ENCODE measurements at regions not wholly inside any gene's neighbourhood (a gene's known extent, or its start where the extent isn't known, plus 50 kb on each side); places are given as distances from the start of the nearest gene placed in this dataset.

GRCh38 chr11:111044751-111045406 lies 200.6 kb upstream of the POU2AF2 start:
- H3K27ac ChIP-seq, result no peak overlapping the region
- TF ChIP-seq, protein P1, sequence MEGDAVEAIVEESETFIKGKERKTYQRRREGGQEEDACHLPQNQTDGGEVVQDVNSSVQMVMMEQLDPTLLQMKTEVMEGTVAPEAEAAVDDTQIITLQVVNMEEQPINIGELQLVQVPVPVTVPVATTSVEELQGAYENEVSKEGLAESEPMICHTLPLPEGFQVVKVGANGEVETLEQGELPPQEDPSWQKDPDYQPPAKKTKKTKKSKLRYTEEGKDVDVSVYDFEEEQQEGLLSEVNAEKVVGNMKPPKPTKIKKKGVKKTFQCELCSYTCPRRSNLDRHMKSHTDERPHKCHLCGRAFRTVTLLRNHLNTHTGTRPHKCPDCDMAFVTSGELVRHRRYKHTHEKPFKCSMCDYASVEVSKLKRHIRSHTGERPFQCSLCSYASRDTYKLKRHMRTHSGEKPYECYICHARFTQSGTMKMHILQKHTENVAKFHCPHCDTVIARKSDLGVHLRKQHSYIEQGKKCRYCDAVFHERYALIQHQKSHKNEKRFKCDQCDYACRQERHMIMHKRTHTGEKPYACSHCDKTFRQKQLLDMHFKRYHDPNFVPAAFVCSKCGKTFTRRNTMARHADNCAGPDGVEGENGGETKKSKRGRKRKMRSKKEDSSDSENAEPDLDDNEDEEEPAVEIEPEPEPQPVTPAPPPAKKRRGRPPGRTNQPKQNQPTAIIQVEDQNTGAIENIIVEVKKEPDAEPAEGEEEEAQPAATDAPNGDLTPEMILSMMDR (IDR thresholded peaks at IDR 0.05), result no peak

GRCh38 chr11:111039982-111040381 lies 205.5 kb upstream of the POU2AF2 start:
- Histone ChIP-seq H3K27ac (no peak overlapping the region), H3K36me3 (no peaks in the 10 kb centered on the region), H3K9me3 (no peaks in the 10 kb centered on the region), H3K9ac (ENCODE audit: low read depth in 2 of 2, low read length in 2 of 2) (no peak overlapping the region), H3K4me3 (no peak overlapping the region), H3K27me3 (no peaks in the 10 kb centered on the region), H3K4me1 (no peaks in the 10 kb centered on the region)
- no peak for DNase-seq
- TF ChIP-seq, protein P1 (IDR thresholded peaks at IDR 0.05), result no peak
- intact Hi-C loops (cut with DNase I), result no loop called here

More at GRCh38 chr11:111044751-111045406, 200.6 kb upstream of the POU2AF2 start:
- no peak overlapping the region for H3K4me3 ChIP-seq
- no peaks in the 10 kb centered on the region for H3K9me3 ChIP-seq
- intact Hi-C loops (cut with DNase I), result no loop called here
- no peaks in the 10 kb centered on the region for H3K36me3 ChIP-seq
- no peaks in the 10 kb centered on the region for H3K27me3 ChIP-seq
- no peaks in the 10 kb centered on the region for H3K4me1 ChIP-seq
- H3K9ac ChIP-seq (ENCODE audit: low read depth in 2 of 2, low read length in 2 of 2), result no peak overlapping the region
- no peak for DNase-seq

- TF ChIP-seq, protein P1 (IDR thresholded peaks at IDR 0.05), result no peak
- intact Hi-C loops (cut with DNase I), result no loop called here
- Histone ChIP-seq H3K4me1 (no peaks in the 10 kb centered on the region), H3K27me3 (no peaks in the 10 kb centered on the region), H3K9ac (ENCODE audit: low read depth in 2 of 2, low read length in 2 of 2) (no peak overlapping the region), H3K4me3 (no peak overlapping the region), H3K36me3 (no peaks in the 10 kb centered on the region), H3K27ac (no peak overlapping the region), H3K9me3 (no peaks in the 10 kb centered on the region)
- no peak for DNase-seq
Observed at GRCh38 chr11:111035746-111036145, 209.8 kb upstream of the POU2AF2 start.

DNA sequence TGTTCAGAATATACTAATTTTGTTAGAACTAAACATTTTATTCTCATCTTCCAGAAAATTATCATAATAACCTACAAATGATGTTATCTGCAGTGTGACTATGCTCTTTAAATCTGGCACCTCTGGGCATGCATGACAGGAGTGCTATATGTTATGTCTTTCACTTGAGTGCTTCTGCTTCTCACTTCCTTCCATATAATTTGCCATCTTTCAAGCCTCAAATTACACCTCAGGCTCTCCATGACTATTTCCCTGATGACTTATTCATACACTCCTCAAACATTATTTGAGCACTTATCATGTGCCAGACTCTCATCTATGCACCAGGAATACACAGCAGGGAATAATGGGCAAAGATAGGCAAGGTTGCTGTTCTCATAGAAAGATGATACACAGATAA lies 219.3 kb upstream of the POU2AF2 start:
- no peak overlapping the region for H3K4me3 ChIP-seq
- no peaks in the 10 kb centered on the region for H3K4me1 ChIP-seq
- H3K9ac ChIP-seq (ENCODE audit: low read depth in 2 of 2, low read length in 2 of 2), result no peak overlapping the region
- no peak overlapping the region for H3K27ac ChIP-seq
- H3K36me3 ChIP-seq, result no peaks in the 10 kb centered on the region
- intact Hi-C loops (cut with DNase I), result no loop called here
- H3K27me3 ChIP-seq, result no peaks in the 10 kb centered on the region
- TF ChIP-seq, protein P1 (IDR thresholded peaks at IDR 0.05), result no peak
- no peaks in the 10 kb centered on the region for H3K9me3 ChIP-seq
- DNase-seq, result no peak

- Histone ChIP-seq H3K4me1 (no peaks in the 10 kb centered on the region), H3K4me3 (no peak overlapping the region), H3K9me3 (no peaks in the 10 kb centered on the region), H3K27ac (no peak overlapping the region), H3K9ac (ENCODE audit: low read depth in 2 of 2, low read length in 2 of 2) (no peak overlapping the region), H3K27me3 (no peaks in the 10 kb centered on the region), H3K36me3 (no peaks in the 10 kb centered on the region)
- intact Hi-C loops (cut with DNase I), result no loop called here
- DNase-seq, result no peak
- TF ChIP-seq, protein P1 (IDR thresholded peaks at IDR 0.05), result no peak
Observed at GRCh38 chr11:111021131-111021530, 224.4 kb upstream of the POU2AF2 start.
